A549 (cell line): ENCODE measurements at regions not wholly inside any gene's neighbourhood (a gene's known extent, or its start where the extent isn't known, plus 50 kb on each side); places are given as distances from the start of the nearest gene placed in this dataset.

Experiments
- ATAC-seq, 2 experiments: fragments of 200-7000 bp in 1 of 2; fragments of >200 bp in 1 of 2; cut with Nextera tagmentation in 1 of 2; cut with Tn5 transposase in 1 of 2; 3 replicates each; pipeline versions ENCODE4 v1.8.0 to v1.9.1; 2018 to 2020; ENCODE audit warnings: mild to moderate bottlenecking in 1 of 2, moderate library complexity in 1 of 2
- CTCF ChIA-PET: fragments of 300-600 bp; sonication (Branson Sonifier 250); formaldehyde crosslinking; extraction: SDS; loops from one replicate; lab custom pipeline; 2021; ENCODE audit warnings: antibody characterized with exemption, inconsistent platforms; lab: Yijun Ruan, JAX
- POLR2A ChIA-PET: fragments of 350-600 bp; formaldehyde crosslinking; extraction: SDS; loops from one replicate; lab custom pipeline; 2021; ENCODE audit warnings: antibody characterized with exemption, inconsistent platforms; lab: Yijun Ruan, JAX
- DNase-seq, 2 experiments: peaks; one replicate each; pipeline versions ENCODE4 v3.0.0 to v3.0.0-alpha.2; 2011 to 2016; ENCODE audit warnings: low read depth in 1 of 2, low spot score in 1 of 2
- FAIRE-seq: peaks from 2 replicates; lab custom pipeline; 2011; peaks lifted over from hg19 to GRCh38; lab: Jason Lieb, UNC
- H3K27ac ChIP-seq, 2 experiments: fragments of >200 bp; sonication (Bioruptor Twin); formaldehyde crosslinking; 3 replicates each; pipeline ENCODE4 v1.5.1; 2016 to 2017
- H3K4me1 ChIP-seq: fragments of >200 bp; sonication (Bioruptor Twin); formaldehyde crosslinking; 3 replicates; pipeline ENCODE4 v1.6.1; 2016
- H3K4me2 ChIP-seq: fragments of >200 bp; sonication (Bioruptor Twin); formaldehyde crosslinking; 3 replicates; pipeline ENCODE4 v1.6.1; 2016
- H3K4me3 ChIP-seq: fragments of >200 bp; sonication (Bioruptor Twin); formaldehyde crosslinking; 3 replicates; pipeline ENCODE4 v1.5.1; 2016
- H3K9me3 ChIP-seq: fragments of >200 bp; sonication (Bioruptor Twin); formaldehyde crosslinking; 3 replicates; pipeline ENCODE4 v1.6.1; 2016
- CBX2 ChIP-seq: fragments of 200-600 bp; sonication (generic); IDR thresholded peaks from 2 replicates; pipeline ENCODE4 v1.6.1; 2016; ENCODE audit warnings: low read depth, mild to moderate bottlenecking, borderline replicate concordance
- CBX8 ChIP-seq: fragments of 200-600 bp; sonication (generic); IDR thresholded peaks from 2 replicates; pipeline ENCODE4 v1.6.1; 2016
- CEBPB ChIP-seq, 2 experiments: fragments of >200 bp in 1 of 2; sonication (Bioruptor Twin) in 1 of 2; formaldehyde crosslinking in 1 of 2; IDR thresholded peaks; 2 replicates each; pipeline ENCODE4 v1.6.1; 2012 to 2016
- CHD2 ChIP-seq: fragments of 150-350 bp; IDR thresholded peaks from 2 replicates; pipeline ENCODE4 v1.6.1; 2014; ENCODE audit warnings: low read length; ENCODE audit not compliant: partially characterized antibody
- FOXS1 ChIP-seq: fragments of 250-450 bp; sonication (Bioruptor Pico); IDR thresholded peaks from 2 replicates; pipeline ENCODE4 v1.5.0; 2020; ENCODE audit warnings: mild to moderate bottlenecking, moderate library complexity
- HDAC2 ChIP-seq: fragments of 200-600 bp; sonication (generic); IDR thresholded peaks from 2 replicates; pipeline ENCODE4 v1.6.1; 2016
- HES2 ChIP-seq: fragments of >200 bp; sonication (Bioruptor Twin); formaldehyde crosslinking; IDR thresholded peaks from 2 replicates; pipeline ENCODE4 v1.6.1; 2016
- HOXB5 ChIP-seq: fragments of 250-450 bp; sonication (Bioruptor Pico); IDR thresholded peaks from 2 replicates; pipeline ENCODE4 v1.5.0; 2020; ENCODE audit warnings: mild to moderate bottlenecking, moderate library complexity
- JUNB ChIP-seq: fragments of >200 bp; sonication (Bioruptor Twin); formaldehyde crosslinking; IDR thresholded peaks from 2 replicates; pipeline ENCODE4 v1.6.1; 2016
- MAX ChIP-seq: IDR thresholded peaks from 2 replicates; pipeline ENCODE4 v1.6.1; 2012
- NFE2L2 ChIP-seq: fragments of 150-350 bp; conservative IDR thresholded peaks from 2 replicates; pipeline ENCODE4 v1.6.1; 2014; ENCODE audit warnings: low read length
- NR3C1 ChIP-seq: fragments of >200 bp; sonication (Bioruptor Twin); formaldehyde crosslinking; IDR thresholded peaks from 3 replicates; pipeline ENCODE4 v1.6.1; 2017
- PHF8 ChIP-seq: fragments of 200-600 bp; sonication (generic); IDR thresholded peaks from 2 replicates; pipeline ENCODE4 v1.6.1; 2016; ENCODE audit warnings: low read depth, mild to moderate bottlenecking, antibody characterized with exemption, moderate library complexity, borderline replicate concordance
- RARB ChIP-seq: fragments of 250-450 bp; sonication (Bioruptor Pico); IDR thresholded peaks from 2 replicates; pipeline ENCODE4 v1.8.0; 2021; ENCODE audit warnings: mild to moderate bottlenecking, moderate library complexity
- REST ChIP-seq: fragments of 200-600 bp; sonication (generic); IDR thresholded peaks from 2 replicates; pipeline ENCODE4 v1.6.1; 2016; ENCODE audit warnings: antibody characterized with exemption, mild to moderate bottlenecking, moderate library complexity
- RFX5 ChIP-seq: fragments of 450-650 bp; IDR thresholded peaks from 2 replicates; pipeline ENCODE4 v1.7.1; 2014; ENCODE audit warnings: antibody characterized with exemption, mild to moderate bottlenecking, moderate library complexity
- RNF2 ChIP-seq: fragments of 200-600 bp; sonication (generic); IDR thresholded peaks from 2 replicates; pipeline ENCODE4 v1.6.1; 2016; ENCODE audit warnings: low read depth, mild to moderate bottlenecking, antibody characterized with exemption, moderate library complexity, borderline replicate concordance
- SMC3 ChIP-seq: fragments of >200 bp; sonication (Bioruptor Twin); formaldehyde crosslinking; IDR thresholded peaks from 3 replicates; pipeline ENCODE4 v1.6.1; 2018; ENCODE audit warnings: inconsistent platforms
- ZC3H11A ChIP-seq: fragments of 450-650 bp; IDR thresholded peaks from 2 replicates; pipeline ENCODE4 v1.6.1; 2014; ENCODE audit warnings: antibody characterized with exemption, mild to moderate bottlenecking
- ZNF302 ChIP-seq: fragments of 250-450 bp; sonication (Bioruptor Pico); IDR thresholded peaks from 2 replicates; pipeline ENCODE4 v1.9.0; 2021; ENCODE audit warnings: inconsistent platforms, mild to moderate bottlenecking, moderate library complexity
- WGBS: methylation state at CpG from one replicate; pipeline ENCODE4 v1.1.6; 2017; ENCODE audit errors: missing lambda C conversion rate; 5-methylcytosine and 5-hydroxymethylcytosine counted together
- small RNA-seq, 6 experiments: library from RNA; depleted of rRNA; stranded (forward); fragments of <200 nt; gene quantifications; one replicate each; pipeline ENCODE3, GENCODE V24; 2012

GRCh38 chr4:124596816-124597215 is 115.7 kb downstream of the ANKRD50 start:
- CTCF ChIA-PET: no interaction called here
- Histone ChIP-seq H3K4me2 (no peak overlapping the region), H3K4me3 (no peak overlapping the region), H3K9me3 (no peaks in the 10 kb centered on the region), H3K4me1 (no peaks in the 10 kb centered on the region), H3K27ac (no peak overlapping the region)
- WGBS: 47% methylated on average over 4 of the region's 4 CpGs
- no peak for FAIRE-seq
- POLR2A ChIA-PET: no interaction called here
- TF ChIP-seq CBX2 (no peak), NR3C1 (no peak), NFE2L2 (no peak), RNF2 (no peak), JUNB (no peak), RFX5 (no peak), ZC3H11A (no peak), CBX8 (no peak), ZNF302 (CRISPR knock-in tag) (no peak), HES2 (no peak), FOXS1 (CRISPR knock-in tag) (no peak), MAX (no peak), RARB (CRISPR knock-in tag) (no peak), HDAC2 (no peak), CEBPB (IDR thresholded peaks at IDR 0.05) (no peak)
- no peak for DNase-seq
- no peak for ATAC-seq

- H3K27ac ChIP-seq: no peak overlapping the region
- WGBS: 47% methylated on average over 2 of the region's 2 CpGs
- H3K4me1 ChIP-seq: no peaks in the 10 kb centered on the region
- no peak overlapping the region for H3K4me2 ChIP-seq
- ChIA-PET POLR2A (no interaction called here), CTCF (no interaction called here)
- ATAC-seq: no peak
- no peaks in the 10 kb centered on the region for H3K9me3 ChIP-seq
- no peak overlapping the region for H3K4me3 ChIP-seq
- no peak for DNase-seq
- no peak for FAIRE-seq
- TF ChIP-seq SMC3: no peak
- TF ChIP-seq ZC3H11A: no peak
- no peak for TF ChIP-seq NR3C1
- no peak for TF ChIP-seq PHF8
- no peak for TF ChIP-seq CHD2
- no peak for TF ChIP-seq CBX8
- TF ChIP-seq JUNB: no peak
- no peak for TF ChIP-seq REST
- no peak for TF ChIP-seq HOXB5
Observed at GRCh38 chr4:124610211-124610610, 102.3 kb downstream of the ANKRD50 start.

Small RNA genes in the stretch of these regions (small RNA-seq; reads per million reads assigned to genes)
- 0 reads per million in 6 experiments for gene AC093767.1
